ENCODE measurements at regions not wholly inside any gene's neighbourhood (a gene's known extent, or its start where the extent isn't known, plus 50 kb on each side); places are given as distances from the start of the nearest gene placed in this dataset.

DNA sequence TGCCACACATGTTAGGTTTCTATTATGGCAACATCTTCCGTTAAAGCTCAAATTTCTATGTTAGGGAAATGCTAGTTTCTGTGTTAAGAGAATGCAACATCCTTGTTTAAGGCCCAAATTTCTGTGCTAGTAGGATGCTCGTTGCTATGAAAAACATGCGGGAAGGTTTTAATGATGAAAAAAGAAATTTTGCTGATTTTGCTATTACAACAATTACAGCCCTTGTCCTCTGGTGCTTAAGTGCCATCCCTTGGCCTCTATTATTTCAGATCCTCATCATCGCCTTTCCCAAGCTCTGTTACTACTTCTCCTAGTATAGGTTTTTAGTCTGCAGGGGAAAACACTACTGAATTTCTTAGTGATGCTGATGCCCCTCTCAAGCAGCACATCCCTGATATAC is 412.6 kb upstream of the NDST3 start:
- in situ Hi-C loops (cut with HindIII; ENCODE audit: low pct_ligation_motif_present, low pct_unique_long_range_greater_than_20kb, low sequenced_read_pairs) = no loop called here
- DNase-seq = no peak

DNA sequence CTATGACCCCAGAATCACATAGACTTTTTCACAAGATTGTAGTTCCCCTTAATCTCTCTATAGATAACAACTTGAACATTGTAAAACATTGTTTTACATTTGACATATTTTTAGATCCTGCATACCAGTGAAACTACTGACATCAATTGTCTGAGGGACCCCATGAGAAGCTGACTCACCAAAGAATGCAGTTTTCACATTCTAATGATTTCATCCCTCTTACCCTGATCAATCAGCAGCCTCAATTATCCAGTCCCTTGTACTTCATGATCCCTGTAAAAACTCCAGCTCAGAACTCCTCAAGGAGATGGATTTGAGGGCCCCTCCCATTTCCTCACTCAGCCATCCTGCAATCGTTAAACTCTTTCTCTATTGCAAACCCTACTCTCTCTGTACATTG is 411.0 kb upstream of the NDST3 start:
- in situ Hi-C loops (cut with HindIII; ENCODE audit: low pct_ligation_motif_present, low pct_unique_long_range_greater_than_20kb, low sequenced_read_pairs) = no loop called here
- no peak for DNase-seq

DNA sequence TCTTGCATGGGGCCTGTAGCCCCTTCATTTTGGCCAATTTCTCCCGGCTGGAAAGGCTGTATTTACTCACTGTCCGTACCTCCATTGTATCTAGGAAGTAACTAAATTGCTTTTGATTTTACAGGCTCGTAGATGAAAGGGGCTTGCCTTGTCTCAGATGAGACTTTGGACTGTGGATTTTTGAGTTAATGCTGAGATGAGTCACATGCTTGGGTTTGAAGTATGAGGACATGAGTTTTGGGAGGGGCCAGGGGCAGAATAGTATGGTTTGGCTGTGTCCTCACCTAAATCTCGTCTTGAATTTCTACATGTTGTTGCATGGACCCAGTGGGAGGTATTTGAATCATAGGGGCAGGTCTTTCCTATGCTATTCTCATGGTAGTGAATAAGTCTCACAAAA is 407.6 kb upstream of the NDST3 start:
- in situ Hi-C loops (cut with HindIII; ENCODE audit: low pct_ligation_motif_present, low pct_unique_long_range_greater_than_20kb, low sequenced_read_pairs) = no loop called here
- no peak for DNase-seq

DNA sequence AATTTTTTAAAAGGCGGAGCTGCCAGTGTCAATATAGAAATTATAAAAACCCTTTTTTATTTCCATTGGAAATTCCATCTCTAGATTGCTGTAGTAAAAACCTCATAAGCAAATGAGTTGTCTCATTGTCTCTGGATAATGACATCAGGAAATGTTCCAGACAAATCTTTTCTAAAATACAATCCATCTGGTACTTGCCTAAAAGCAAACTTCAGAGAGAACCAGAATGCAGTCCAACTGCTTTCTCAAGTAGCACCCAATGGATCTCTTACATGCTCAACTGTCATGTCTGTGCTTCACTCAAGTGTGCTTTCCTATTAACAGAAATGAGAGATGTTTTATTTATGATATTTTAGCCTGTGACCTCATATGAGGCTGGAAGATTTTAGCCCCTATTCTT is 399.6 kb upstream of the NDST3 start:
- in situ Hi-C loops (cut with HindIII; ENCODE audit: low pct_ligation_motif_present, low pct_unique_long_range_greater_than_20kb, low sequenced_read_pairs) = no loop called here
- DNase-seq = no peak

DNA sequence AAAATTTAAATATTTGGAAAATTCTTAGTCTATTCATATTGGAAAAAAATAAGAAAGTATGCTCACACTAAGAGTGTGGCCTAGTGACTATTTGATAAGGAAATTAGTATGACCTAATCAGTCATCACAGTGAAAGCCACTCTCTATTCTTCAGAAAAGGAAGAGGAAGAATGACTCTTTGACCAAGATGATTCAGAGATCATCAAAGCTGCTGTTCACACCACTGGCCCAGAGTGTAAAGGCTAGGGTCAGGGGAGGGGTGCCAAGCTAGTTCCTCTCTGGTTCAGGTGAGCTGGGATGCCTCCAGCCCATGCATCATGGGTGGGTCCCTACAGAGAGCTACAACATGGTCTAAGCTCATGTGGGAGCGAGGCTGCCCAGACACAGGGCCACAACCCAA is 396.9 kb upstream of the NDST3 start:
- in situ Hi-C loops (cut with HindIII; ENCODE audit: low pct_ligation_motif_present, low pct_unique_long_range_greater_than_20kb, low sequenced_read_pairs) = no loop called here
- DNase-seq = no peak

DNA sequence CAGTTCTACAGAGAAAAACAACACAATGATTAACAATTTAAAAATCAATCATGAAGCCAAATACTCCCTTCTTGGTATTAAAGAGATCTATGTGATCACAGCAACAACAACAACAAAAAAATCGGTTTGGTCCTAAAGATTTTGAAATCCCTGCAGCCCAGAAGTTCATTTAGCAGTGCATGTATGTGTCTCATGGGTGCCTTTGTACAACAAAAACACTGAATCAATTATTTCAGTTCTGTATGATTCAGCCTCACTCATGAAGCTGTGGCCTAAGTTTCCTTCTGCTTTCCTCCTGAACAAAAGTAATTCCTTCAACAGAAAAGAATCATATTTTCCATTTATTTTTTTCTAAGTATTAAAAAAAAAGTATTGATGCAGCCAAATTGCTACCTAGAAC is 393.4 kb upstream of the NDST3 start:
- DNase-seq = no peak
- in situ Hi-C loops (cut with HindIII; ENCODE audit: low pct_ligation_motif_present, low pct_unique_long_range_greater_than_20kb, low sequenced_read_pairs) = no loop called here

DNA sequence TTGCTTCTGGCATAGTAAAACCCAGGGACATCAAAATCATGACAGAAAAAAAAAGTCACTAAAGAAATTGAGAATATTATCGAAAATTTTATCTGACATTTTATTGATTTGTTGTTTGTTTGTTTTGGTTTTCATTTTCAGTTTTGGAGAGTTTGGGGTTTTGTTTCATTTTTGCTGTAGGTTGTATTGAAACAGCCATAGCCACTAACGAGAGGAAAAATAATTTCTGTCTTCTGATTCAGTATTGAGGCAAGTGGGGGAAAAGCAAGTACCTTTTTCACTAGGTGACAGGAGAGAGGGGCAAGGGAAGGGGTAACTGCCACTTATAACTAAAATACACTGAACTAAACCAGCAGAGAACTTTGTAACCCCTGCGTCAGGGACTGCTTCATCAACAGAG is 392.8 kb upstream of the NDST3 start:
- in situ Hi-C loops (cut with HindIII; ENCODE audit: low pct_ligation_motif_present, low pct_unique_long_range_greater_than_20kb, low sequenced_read_pairs) = no loop called here

DNA sequence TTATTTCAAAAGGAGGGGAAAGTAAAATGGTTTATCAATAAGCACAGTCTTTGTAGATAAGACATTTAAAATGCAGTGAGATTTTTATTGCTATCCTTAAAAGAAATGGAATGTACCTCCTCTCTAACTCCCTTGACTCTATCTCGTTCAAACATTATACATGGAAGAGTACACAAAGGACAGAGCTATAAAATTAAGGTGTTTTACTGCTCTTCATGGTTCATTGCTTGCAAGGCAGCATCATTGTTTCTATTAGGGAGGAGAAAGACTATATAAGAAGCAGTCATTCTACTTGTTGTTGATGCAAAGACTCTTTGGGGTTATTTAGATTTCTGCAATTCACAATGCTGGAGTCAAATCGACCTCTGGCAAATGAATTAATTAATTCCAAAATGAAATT is 380.2 kb upstream of the NDST3 start:
- in situ Hi-C loops (cut with HindIII; ENCODE audit: low pct_ligation_motif_present, low pct_unique_long_range_greater_than_20kb, low sequenced_read_pairs) = no loop called here
- DNase-seq = no peak

More for the DNA sequence above, 392.8 kb upstream of the NDST3 start:
- no peak for DNase-seq

DNA sequence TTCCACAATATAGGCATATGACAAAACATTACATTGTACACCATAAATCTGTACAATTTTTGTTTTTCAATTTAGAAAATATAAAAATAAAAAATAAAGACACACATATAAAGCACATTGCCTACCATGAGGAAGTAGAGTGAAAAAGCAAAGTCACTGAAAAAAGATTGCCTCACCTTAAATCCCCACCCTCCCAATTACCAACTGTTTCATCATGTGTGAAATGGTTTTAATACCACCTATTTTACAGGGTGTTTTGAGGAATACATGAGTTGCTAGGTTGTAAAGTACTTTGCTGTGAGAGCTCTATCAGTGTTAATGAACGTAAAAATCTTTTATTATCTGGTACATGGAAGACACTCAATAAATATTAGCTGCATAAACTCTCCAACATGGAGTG is 373.6 kb upstream of the NDST3 start:
- DNase-seq = no peak
- in situ Hi-C loops (cut with HindIII; ENCODE audit: low pct_ligation_motif_present, low pct_unique_long_range_greater_than_20kb, low sequenced_read_pairs) = no loop called here

DNA sequence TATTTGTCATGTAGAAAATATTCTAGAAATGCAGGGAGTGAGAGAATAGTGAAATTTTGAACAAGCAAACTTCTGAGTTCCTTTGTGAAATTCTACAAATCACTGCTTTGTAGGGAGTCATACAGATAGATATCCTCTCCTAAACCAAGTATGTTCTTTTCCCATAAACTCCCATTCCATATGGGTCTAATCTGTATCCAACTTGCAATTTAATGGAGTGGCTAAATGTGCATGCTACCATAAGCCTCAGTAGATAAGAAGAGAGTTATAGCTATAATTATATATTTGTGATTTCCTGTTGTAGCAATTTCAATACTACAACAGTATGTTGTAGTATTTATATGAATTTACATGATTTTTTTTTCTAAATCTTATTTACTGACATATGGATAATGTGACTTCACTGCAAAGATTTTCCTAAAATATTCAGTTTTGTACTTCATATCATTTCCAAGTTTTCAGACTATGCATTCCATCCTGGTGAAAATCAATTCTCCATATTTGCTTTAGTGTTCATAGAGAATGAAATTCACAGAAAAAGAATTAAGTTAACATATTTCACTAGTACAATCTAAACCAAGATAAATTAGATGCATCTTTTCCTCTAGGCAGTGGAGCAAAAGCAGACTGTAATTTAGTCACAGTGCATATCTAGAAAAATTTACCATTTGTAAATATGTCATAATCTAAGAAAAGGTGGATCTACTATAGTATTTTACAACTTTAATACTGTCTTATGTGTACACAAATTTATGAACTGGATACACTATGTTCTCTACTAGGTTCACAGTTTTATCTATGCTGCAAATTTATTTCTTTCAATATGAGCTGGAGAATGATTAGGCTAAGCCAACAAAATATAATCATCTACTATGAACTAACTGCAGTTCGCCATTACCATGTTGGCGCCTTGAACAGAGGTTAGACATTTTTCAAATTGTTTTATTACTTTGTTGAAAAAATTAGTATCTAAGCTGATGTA is 372.9 kb upstream of the NDST3 start:
- in situ Hi-C loops (cut with HindIII; ENCODE audit: low pct_ligation_motif_present, low pct_unique_long_range_greater_than_20kb, low sequenced_read_pairs) = no loop called here

DNA sequence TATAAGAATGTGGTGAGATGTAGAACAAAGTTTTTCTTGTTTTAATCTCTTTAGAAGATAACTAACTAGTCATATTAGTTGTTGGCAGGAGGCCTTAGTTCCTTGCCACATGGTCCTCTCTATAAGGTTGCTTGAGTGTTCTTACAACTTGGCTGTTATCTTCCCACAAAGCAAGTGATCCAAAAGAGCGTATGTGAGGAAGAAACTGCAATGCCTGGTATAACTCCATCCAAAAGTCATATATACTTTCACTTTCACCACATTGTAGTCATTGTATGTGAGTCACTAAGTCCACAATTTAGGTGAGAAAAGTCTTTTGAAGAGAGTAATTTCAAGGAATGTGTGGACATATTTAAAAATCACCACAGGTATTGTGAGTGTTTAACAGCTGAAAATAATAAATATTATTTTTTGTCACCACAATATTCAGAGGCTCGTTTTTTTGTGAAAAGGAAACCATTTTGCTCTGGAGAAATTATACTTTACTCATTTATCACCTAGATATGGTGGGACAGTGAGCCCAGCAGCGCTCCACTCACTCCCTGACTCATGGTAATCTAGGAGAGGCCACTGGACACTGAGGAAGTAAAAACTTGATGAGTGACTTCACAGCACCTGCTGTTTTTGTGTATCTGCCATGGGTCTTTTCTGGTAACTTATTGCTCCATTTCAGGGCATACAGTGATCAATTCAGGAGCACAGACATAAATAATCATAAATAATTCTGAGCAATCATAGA is 369.4 kb upstream of the NDST3 start:
- in situ Hi-C loops (cut with HindIII; ENCODE audit: low pct_ligation_motif_present, low pct_unique_long_range_greater_than_20kb, low sequenced_read_pairs) = no loop called here
- peak; percentile 3 for DNase-seq

More for the DNA sequence above, 372.9 kb upstream of the NDST3 start:
- no peak for DNase-seq

DNA sequence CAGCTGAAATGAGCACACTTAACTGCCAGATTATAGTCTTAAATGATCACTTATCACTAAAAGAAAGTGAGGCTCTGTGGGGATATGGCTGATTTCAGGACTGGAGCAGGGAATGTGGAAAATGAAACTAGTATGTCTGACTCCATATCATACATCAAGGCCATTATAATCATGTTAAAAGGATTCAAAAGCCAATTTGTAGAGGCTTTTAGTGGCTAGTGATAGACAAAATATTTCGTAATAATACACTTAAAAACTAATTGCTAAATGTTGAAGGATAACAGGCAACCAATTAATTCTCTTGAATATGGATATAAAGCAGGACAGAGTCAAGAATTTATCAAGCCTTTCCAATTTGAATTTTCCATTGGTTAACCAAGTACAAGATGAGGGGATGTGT is 358.1 kb upstream of the NDST3 start:
- DNase-seq = no peak
- in situ Hi-C loops (cut with HindIII; ENCODE audit: low pct_ligation_motif_present, low pct_unique_long_range_greater_than_20kb, low sequenced_read_pairs) = no loop called here

DNA sequence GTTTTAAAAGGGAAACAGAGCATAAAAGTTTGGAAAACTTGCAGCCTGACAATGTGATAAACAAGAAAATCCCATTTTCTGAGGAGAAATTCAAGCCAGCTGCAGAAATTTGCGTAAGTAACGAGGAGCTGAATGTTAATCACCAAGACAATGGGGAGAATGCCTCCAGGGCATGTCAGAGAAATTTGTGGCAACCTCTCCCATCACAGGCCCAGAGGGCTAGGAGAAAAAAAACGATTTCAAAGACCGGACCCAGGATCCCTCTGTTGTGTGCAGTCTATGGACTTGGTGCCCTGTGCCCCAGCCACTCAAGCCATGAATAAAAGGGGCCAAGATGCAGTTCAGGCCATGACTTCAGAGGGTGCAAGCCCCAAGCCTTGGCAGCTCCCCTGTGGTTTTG is 355.4 kb upstream of the NDST3 start:
- in situ Hi-C loops (cut with HindIII; ENCODE audit: low pct_ligation_motif_present, low pct_unique_long_range_greater_than_20kb, low sequenced_read_pairs) = no loop called here
- no peak for DNase-seq

DNA sequence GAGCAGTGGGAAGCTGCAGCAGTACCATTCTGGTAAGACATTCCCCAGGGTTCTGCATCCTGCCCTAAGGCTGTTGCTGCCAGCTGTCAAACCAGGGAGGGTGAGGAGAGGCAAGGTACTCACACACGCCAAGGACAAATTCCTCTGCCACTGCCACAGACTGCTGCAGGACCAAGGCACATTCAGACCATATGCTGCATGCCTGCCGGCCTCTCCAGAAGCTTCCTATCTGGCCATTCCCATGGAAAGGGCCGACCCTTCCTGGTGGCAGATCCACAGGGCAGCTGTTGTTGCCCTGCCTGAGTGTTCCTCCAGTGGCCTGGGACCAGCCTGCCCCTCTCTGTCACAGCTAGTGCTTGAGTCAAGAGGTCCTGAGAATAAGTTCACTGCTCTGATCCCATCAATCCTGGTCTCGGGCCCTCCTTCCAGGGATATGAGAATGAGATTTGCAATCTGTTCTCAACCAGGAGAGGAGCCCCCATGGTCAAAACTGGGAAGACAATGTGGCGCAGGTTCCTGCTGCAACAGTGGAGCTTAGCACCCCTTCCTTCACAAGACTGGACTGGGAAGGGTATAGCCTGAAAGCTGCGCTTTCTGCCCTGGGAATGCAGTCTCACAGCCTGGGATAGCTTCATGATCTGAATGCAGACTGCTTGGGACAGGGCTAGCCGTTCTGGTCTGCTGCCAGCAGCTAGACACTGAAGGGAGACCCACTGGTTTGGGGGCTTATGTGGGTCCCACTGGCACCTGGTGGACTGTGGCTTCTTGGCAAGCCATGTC is 342.5 kb upstream of the NDST3 start:
- in situ Hi-C loops (cut with HindIII; ENCODE audit: low pct_ligation_motif_present, low pct_unique_long_range_greater_than_20kb, low sequenced_read_pairs) = no loop called here
- DNase-seq = no peak

DNA sequence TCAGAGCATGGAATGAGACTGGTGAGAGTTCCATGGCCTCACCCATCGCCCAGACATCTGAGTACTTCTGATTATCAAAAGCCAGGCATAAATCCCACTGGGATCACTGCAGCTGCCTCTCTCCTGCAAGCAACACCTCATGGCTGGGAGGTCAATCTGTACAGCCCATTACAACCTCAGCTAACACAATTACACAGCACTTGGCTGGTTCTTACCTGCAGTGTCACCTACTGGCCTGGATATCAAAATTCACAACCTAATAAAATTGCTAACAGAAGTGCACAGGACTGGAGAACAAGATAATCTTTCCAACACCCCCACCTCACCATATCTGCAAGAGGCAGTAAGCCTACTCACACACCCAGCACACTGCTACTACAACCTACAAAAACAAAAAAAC is 341.7 kb upstream of the NDST3 start:
- DNase-seq = no peak
- in situ Hi-C loops (cut with HindIII; ENCODE audit: low pct_ligation_motif_present, low pct_unique_long_range_greater_than_20kb, low sequenced_read_pairs) = no loop called here

DNA sequence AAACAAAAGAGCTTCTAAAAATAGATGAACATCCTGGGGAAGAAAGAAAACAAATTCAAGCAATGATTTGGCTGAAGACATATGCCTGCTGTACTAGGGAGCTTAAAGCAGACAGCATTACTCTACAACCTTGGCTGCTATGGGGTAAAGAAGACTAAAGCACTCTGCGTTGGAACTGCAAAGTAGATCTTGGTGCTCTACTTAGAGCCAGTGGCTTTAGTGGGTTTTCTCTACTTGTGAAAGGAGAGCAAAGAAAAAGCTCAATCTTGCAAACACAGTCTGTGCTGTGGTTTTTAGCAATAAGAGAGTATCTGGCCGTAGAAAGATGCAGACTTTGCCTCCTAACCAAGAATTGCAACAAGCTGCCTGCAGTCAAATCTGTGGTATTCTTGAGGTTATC is 334.7 kb upstream of the NDST3 start:
- no peak for DNase-seq
- in situ Hi-C loops (cut with HindIII; ENCODE audit: low pct_ligation_motif_present, low pct_unique_long_range_greater_than_20kb, low sequenced_read_pairs) = no loop called here

DNA sequence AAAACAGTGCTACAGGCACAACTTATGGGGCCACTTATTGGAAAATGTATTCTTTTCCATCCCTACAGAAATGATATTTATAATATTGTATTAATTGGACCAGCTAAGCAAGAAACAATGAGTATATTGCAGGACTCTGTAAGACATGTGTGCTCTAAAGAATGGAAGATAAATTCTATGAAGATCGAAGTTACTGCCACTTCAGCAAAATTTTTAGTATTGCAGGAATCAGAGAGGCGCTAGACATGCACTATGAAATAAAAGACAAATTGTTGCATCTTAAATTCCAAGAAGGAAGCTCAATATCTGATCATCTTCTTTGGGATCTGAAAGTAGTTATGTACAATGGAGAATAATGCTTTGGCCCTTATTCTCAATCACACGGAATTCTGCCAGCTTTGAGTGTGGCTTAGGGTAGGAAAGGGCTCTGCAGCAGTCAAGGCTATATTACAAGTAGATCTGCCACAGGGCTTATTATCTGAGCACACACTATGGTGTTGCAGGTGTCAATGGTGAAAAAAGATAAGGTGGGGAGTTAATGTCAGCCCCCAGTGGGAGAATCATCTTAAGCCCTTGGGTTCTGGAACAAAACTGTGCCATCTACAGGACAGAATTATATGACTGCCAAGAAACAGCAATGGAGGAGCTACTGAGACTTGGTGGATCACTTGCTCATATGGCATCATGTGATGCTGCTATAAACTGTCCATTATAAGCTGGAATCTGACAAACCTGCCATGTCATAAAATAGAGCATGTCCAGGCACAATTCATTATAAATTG is 334.0 kb upstream of the NDST3 start:
- in situ Hi-C loops (cut with HindIII; ENCODE audit: low pct_ligation_motif_present, low pct_unique_long_range_greater_than_20kb, low sequenced_read_pairs) = no loop called here
- DNase-seq = peak; percentile 20

DNA sequence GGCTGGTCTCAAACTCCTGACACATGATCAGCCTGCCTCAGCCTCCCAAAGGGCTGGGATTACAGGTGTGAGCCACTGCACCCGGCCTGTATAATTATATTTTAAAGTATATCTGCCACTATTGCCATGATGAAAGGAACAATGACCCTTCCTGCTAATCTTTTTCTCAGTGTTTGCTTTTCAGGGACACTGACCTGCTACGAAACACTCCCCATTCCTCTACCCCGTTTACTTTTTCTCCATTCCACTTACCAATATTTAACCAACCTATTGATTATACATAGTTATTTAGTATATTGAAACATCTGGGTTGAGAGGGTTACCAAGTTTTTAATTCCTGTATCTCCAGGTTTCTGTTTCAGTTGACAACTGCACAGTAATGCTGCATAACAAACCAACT is 331.9 kb upstream of the NDST3 start:
- in situ Hi-C loops (cut with HindIII; ENCODE audit: low pct_ligation_motif_present, low pct_unique_long_range_greater_than_20kb, low sequenced_read_pairs) = no loop called here
- no peak for DNase-seq
